HG03378 (cell line): ENCODE measurements at regions not wholly inside any gene's neighbourhood (a gene's known extent, or its start where the extent isn't known, plus 50 kb on each side); places are given as distances from the start of the nearest gene placed in this dataset.
"Not testable (repeated sequence)": the region's sequence is repeated elsewhere in the genome, so short reads cannot be mapped to it uniquely, and the experiment has no call there.

Experiments used
- ATAC-seq: cut with Tn5 transposase; IDR thresholded peaks from one replicate; pipeline ENCODE4 v1.9.1; 2021; ENCODE audit warnings: mild to moderate bottlenecking, moderate library complexity; ENCODE audit not compliant: unreplicated experiment

GRCh38 chr7:130845581-130846085, 111.6 kb upstream of the KLF14 start:
- no peak for ATAC-seq

DNA sequence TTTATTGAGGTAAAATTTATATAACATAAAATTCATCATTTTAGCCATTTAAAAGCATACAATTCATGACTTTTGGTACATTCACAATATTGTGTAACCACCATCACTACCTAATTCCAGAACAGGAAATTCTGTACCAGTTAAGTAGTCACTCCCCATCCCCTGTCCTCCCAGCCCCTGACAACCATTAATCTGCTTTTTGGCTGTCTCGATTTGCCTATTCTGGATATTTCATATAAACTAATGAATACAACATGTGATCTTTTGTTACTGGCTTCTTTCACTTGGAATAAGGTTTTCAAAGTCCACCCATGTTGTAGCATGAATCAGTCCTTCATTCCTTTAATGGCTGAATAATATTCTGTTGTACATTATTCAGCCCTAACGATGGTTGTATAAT, 115.6 kb upstream of the KLF14 start:
- no peak for ATAC-seq

- ATAC-seq, result no peak
These were observed 116.9 kb upstream of the KLF14 start for GRCh38 chr7:130850956-130851355.

DNA sequence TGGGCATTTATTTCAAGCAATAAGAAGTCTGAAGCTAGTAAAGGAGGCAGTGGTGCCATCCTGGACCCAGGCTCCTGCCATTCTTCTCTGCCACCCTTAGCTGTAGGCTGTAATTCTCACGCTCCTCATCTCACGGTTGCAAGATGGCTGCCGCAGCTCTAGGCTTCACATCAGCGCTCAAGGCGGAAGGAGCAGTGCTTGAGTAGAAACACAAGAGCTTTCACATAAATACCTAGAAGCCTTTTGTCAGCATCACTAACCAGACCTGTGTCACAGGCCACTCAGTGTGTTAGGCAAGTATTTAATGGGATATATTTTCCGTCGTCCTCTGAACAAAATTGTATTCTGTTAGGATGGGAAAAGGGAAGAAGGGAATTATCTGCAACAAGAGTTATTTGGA, 118.9 kb upstream of the KLF14 start:
- ATAC-seq, result no peak

GRCh38 chr7:130853503-130854279, 119.7 kb upstream of the KLF14 start:
- ATAC-seq, result no peak

DNA sequence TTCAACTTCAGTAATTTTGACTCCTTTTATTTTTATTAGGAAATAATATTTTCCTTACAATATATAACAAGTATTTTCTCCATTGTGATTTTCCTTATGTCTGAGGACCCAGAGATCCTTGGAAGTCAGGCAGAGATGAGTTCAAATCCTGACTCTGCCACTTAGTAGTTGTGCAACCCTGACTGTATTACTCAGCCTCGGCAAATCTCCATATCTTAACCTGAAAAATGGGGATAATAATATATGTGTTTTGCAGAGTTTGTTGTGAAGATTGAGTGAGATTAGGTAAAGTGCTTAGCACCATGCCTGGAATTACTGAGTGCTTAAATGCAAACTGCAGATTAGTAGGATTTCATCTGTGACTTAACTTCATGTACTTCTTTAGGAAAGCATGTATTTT, 120.5 kb upstream of the KLF14 start:
- no peak for ATAC-seq

DNA sequence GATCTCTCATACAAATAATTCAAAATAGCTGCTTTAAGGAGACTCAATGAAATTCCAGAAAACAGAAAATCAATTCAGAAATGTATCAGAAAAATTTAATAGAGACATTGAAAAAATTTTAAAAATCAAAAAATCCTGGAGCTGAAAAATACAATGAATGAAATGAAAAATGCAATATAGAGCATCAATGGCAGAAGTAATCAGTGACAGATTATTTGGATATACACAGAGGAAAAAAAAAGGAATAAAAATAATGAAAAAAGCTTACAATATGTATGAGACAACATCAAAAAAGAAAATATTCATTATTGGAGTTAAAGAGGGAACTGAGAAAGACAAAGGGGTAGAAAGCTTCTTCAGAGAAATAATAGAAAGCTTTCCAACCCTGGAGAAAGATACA, 122.9 kb upstream of the KLF14 start:
- no peak for ATAC-seq

- not testable (repeated sequence) for ATAC-seq
These were observed 126.8 kb upstream of the KLF14 start for GRCh38 chr7:130860832-130861231.

DNA sequence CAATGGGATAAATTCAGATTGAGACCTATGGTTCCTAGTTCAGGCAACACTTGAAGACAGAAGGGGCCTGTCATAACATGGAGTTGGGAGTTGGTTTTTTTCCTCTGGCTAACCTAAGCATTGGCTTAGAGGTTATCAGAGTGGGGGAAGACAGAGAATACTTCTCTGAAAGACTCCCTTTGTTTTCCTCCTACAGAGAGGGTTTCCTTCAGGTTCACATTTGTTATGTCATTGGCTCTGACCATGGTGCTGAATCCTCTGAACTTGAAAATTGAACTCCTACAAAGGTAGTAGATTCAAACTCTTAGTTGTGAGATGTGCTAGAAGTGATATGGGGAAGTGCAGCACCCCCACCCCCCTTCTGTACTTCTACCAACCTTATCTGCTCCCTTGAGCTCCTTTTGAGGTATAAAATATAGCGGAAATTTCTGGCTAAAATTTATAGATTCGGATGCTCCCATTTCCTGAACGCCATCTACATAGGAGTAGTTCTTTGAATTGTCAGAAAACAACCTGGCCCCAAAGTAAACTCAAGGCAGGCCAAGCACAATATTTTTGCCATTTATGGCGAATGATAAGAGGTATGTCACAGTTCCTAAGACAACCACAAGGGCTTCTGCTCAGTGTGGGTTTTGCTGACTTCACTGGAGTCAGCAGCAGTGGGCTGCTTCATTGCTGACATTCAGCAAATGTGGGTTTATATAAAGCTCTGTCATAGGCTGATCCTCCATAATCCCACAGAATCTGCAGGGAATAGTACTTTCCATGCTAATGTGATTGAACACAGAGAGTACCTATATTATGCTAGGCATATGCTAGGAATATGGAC, 131.6 kb upstream of the KLF14 start:
- no peak for ATAC-seq

DNA sequence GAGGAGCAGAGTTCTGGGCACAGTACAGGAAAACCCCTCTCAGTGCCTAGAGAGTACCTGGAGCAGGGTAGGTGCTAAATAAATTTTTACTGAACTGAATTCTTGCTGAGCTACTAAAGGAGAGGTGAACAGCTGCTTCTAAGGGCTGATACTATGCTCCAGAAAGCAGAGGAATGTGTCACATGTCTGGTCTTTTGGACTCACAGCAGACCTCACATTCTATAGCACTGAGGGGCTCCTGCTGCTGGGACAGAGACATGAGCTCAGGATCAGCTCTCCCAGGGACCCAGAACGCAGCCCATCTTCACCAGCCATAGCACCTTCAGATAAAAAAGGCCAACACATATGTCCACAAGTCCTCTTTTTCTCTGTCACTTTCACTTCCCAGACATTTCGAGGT, 133.0 kb upstream of the KLF14 start:
- ATAC-seq, result no peak

DNA sequence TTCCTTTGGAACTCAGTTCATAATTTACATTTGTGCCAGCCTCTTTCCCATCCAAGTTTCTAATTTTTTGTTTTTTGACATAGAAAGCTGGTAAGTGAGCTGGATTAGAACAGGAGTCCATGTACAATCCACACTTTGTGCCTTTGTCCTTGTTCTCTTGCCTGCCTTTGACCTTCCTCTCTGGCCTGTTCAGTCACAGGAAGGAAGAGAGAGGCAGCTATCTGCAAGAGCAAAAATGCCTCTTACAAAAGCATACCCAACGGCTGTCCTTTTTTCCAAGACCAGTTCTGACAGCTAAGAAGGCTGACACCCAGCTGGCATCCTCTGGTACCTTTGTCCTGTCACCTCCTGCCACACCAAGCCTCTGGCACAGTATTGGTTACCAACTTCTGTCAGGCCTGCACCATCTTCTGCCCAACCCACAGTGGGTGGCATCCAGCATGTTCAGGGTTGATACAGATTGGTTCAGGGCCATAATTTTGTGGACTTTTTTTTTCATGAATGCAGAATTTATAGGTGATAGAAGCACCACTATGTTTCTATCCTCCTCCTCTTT, 133.7 kb upstream of the KLF14 start:
- ATAC-seq, result no peak

GRCh38 chr7:130868139-130868538, 134.1 kb upstream of the KLF14 start:
- ATAC-seq, result no peak

- ATAC-seq, result no peak
These were observed 135.9 kb upstream of the KLF14 start for GRCh38 chr7:130869918-130870317.

DNA sequence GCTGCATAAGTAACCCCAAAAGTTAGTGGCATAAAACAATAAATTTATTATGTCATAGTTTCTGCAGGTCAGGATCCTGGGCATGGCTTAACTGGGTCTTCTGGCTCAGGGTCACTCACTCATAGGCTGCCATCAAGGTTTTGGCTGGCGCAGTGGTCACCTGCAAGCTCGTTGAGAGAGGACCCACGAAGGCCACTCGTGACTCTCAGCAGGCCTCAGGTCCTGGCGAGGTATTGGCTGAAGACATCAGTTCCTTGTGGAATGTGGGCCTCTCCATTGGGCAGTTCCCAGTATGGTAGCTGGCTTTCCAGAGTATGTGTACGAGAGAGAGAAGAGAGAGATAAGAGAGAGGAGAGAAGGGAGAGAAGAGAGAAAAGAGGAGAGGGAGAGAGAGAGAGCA, 138.3 kb upstream of the KLF14 start:
- no peak for ATAC-seq

- ATAC-seq, result no peak
These were observed 138.9 kb upstream of the KLF14 start for GRCh38 chr7:130872756-130873448.

DNA sequence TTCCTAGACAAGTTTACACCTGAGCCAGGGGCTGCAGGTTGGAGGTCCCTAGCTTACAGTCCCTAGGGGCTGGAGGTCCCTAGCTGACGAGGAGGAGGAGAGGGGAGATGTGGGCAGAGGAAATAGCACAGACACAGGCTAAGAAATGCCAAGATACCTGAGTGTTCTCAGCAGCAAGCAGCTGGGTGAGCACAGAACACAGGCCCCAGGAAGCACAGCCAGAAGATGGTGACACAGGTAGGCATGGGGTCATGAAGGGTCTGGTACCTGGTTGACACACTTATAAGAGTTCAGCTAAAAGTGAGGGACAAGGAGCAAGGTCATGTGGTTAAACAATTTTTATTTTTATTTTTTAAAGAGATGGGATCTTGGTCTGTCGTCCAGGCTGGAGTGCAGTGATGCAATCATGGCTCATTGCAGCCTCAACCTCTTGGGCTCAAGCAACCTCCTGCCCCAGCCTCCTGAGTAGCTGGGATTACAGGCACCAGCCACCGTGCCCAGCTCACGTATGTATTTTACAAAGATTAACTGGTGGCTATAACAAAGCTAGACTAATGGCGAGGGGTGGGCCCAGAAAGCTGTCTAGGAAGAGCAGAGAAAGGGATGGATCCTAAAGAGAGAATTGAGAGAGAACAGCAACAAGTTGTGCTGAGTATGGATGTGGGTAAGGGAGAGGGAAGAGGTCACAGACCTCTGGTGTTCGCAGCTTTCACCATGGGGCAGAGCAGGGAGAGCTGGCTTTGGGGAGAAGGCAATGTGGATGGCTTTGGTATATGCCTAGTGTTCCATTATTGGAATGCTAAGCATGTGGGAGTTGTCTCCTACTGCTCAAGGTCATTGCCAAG, 140.3 kb upstream of the KLF14 start:
- no peak for ATAC-seq

- no peak for ATAC-seq
These were observed 141.3 kb upstream of the KLF14 start for GRCh38 chr7:130875265-130875741.

- no peak for ATAC-seq
These were observed 141.9 kb upstream of the KLF14 start for GRCh38 chr7:130875901-130876300.

GRCh38 chr7:130877236-130877990, 143.4 kb upstream of the KLF14 start:
- no peak for ATAC-seq

DNA sequence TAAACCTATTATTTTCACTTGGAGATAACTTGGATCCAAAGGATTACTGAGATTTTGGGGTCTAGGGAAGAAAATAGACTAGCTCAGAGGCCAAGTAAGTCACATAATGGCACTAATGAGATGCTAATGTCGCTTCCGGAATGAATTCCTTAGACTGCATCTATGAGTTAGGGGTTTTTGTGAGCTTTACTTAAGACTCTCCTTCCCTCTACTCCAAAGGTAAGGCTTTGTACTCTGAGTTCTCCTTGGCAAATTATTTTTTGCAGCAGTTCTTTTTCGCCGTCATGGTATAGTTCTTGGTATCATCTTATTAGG, 143.9 kb upstream of the KLF14 start:
- ATAC-seq, result no peak
